Endothelial cell of umbilical vein (primary cell): ENCODE measurements at regions not wholly inside any gene's neighbourhood (a gene's known extent, or its start where the extent isn't known, plus 50 kb on each side); places are given as distances from the start of the nearest gene placed in this dataset.

Source experiments
- BruUV-seq: library from RNA; stranded (reverse); fragments of 400-500 nt; replicated peaks from 2 replicates; lab custom pipeline; 2021; lab: Mats Ljungman, UMichigan
- CTCF ChIA-PET: fragments of 300-600, 350-600 bp; sonication (Branson Sonifier 250); formaldehyde crosslinking; loops from one replicate; lab custom pipeline; 2021; ENCODE audit warnings: antibody characterized with exemption, inconsistent platforms; lab: Charles Lee
- POLR2A ChIA-PET: fragments of 300-600, 350-600 bp; sonication (Branson Sonifier 250); formaldehyde crosslinking; loops from one replicate; lab custom pipeline; 2021; ENCODE audit warnings: antibody characterized with exemption, inconsistent platforms; lab: Charles Lee
- DNase-seq: peaks from one replicate; pipeline ENCODE4 v3.0.0-alpha.2; 2011; ENCODE audit warnings: low read depth, low spot score
- FAIRE-seq: peaks from 2 replicates; lab custom pipeline; 2011; peaks lifted over from hg19 to GRCh38; lab: Jason Lieb, UNC
- H2AFZ ChIP-seq: 2 replicates; pipeline ENCODE4 v1.6.0; 2012; ENCODE audit warnings: low read depth, low read length, control low read depth, inconsistent platforms
- H3K27ac ChIP-seq: 2 replicates; pipeline ENCODE4 v1.5.1; 2011; ENCODE audit warnings: low read depth, mild to moderate bottlenecking, control low read depth, low read length, moderate library complexity; ENCODE audit not compliant: insufficient read depth
- H3K27me3 ChIP-seq, 2 experiments: 2 replicates each; pipeline versions ENCODE4 v1.6.0 to v1.6.1; 2011; ENCODE audit warnings: low read length in 2 of 2, mixed read lengths in 1 of 2; ENCODE audit not compliant: control insufficient read depth in 2 of 2, insufficient read depth in 2 of 2
- H3K36me3 ChIP-seq, 2 experiments: 2 replicates in 1 of 2; 3 replicates in 1 of 2; pipeline ENCODE4 v1.5.1; 2011; ENCODE audit warnings: low read length in 2 of 2, mild to moderate bottlenecking in 1 of 2, moderate library complexity in 1 of 2; ENCODE audit not compliant: control insufficient read depth in 2 of 2, insufficient read depth in 2 of 2; ENCODE audit errors: extremely low read depth in 1 of 2
- H3K4me1 ChIP-seq: 3 replicates; pipeline ENCODE4 v1.5.1; 2011; ENCODE audit warnings: mild to moderate bottlenecking, low read length; ENCODE audit not compliant: control insufficient read depth, insufficient read depth; ENCODE audit errors: extremely low read depth
- H3K4me2 ChIP-seq: 2 replicates; pipeline ENCODE4 v1.6.1; 2011; ENCODE audit warnings: low read length, control low read depth, mixed read lengths; ENCODE audit not compliant: insufficient read depth
- H3K4me3 ChIP-seq, 3 experiments: fragments of 200-600 bp in 1 of 3; sonication (generic), shearing (Covaris generic) in 1 of 3; replicated peaks in 1 of 3; 2 replicates each; pipeline ENCODE4 v1.5.1; 2011 to 2016; ENCODE audit warnings: control low read depth in 3 of 3, low read length in 3 of 3, mild to moderate bottlenecking in 2 of 3, inconsistent platforms in 1 of 3, low read depth in 1 of 3, moderate library complexity in 1 of 3; ENCODE audit not compliant: insufficient read depth in 1 of 3
- H3K79me2 ChIP-seq: 2 replicates; pipeline ENCODE4 v1.6.0; 2012; ENCODE audit warnings: low read length, inconsistent platforms; ENCODE audit not compliant: control insufficient read depth, insufficient read depth
- H3K9ac ChIP-seq: replicated peaks from 2 replicates; pipeline ENCODE3; 2011; ENCODE audit warnings: low read length, control low read depth; ENCODE audit not compliant: insufficient read depth; ENCODE audit errors: extremely low read depth
- H3K9me1 ChIP-seq: replicated peaks from 3 replicates; pipeline ENCODE4 v1.6.0; 2011; ENCODE audit warnings: mild to moderate bottlenecking, low read length; ENCODE audit not compliant: control insufficient read depth, insufficient read depth; ENCODE audit errors: extremely low read depth
- H3K9me3 ChIP-seq: replicated peaks from 2 replicates; pipeline ENCODE4 v1.5.1; 2012; ENCODE audit warnings: low read length, inconsistent platforms; ENCODE audit not compliant: control insufficient read depth, insufficient read depth
- H4K20me1 ChIP-seq: replicated peaks from 2 replicates; pipeline ENCODE3; 2011; ENCODE audit warnings: mild to moderate bottlenecking, low read length; ENCODE audit not compliant: control insufficient read depth, insufficient read depth; ENCODE audit errors: extremely low read depth
- CTCF ChIP-seq, 2 donors: IDR thresholded peaks; 1 replicate in 1 of 2; 2 replicates in 1 of 2; pipeline ENCODE4 v1.5.1; 2011; ENCODE audit warnings: low read length in 2 of 2, mild to moderate bottlenecking in 2 of 2, moderate library complexity in 2 of 2, control low read depth in 1 of 2, inconsistent platforms in 1 of 2, low read depth in 1 of 2; ENCODE audit not compliant: insufficient read depth in 1 of 2; ENCODE audit errors: extremely low read depth in 1 of 2
- EZH2 ChIP-seq: IDR thresholded peaks from 2 replicates; pipeline ENCODE4 v1.6.1; 2012; ENCODE audit warnings: borderline replicate concordance, low read depth, mild to moderate bottlenecking, moderate library complexity, low read length, inconsistent platforms; ENCODE audit not compliant: severe bottlenecking
- FOS ChIP-seq: IDR thresholded peaks from 2 replicates; pipeline ENCODE4 v1.6.1; 2011; ENCODE audit warnings: mild to moderate bottlenecking, low read length, moderate library complexity, borderline replicate concordance; ENCODE audit not compliant: insufficient read depth
- GATA2 ChIP-seq: IDR thresholded peaks from 2 replicates; pipeline ENCODE4 v1.7.0; 2011; ENCODE audit warnings: low read depth, mild to moderate bottlenecking, moderate library complexity, mixed read lengths, low read length; ENCODE audit not compliant: insufficient read length, insufficient read depth
- JUN ChIP-seq: IDR thresholded peaks from 2 replicates; pipeline ENCODE4 v1.6.1; 2011; ENCODE audit warnings: borderline replicate concordance, low read depth; ENCODE audit not compliant: insufficient read length, insufficient read depth
- MAX ChIP-seq: IDR thresholded peaks from 2 replicates; pipeline ENCODE4 v1.6.1; 2011; ENCODE audit not compliant: insufficient read depth, insufficient read length
- MYC ChIP-seq: IDR thresholded peaks from one replicate; pipeline ENCODE4 v1.6.1; 2011; ENCODE audit warnings: mild to moderate bottlenecking, low read depth, low read length
- POLR2A ChIP-seq: IDR thresholded peaks from 2 replicates; pipeline ENCODE4 v1.6.1; 2012; ENCODE audit warnings: low read depth, mild to moderate bottlenecking, control low read depth, low read length
- POLR2AphosphoS5 ChIP-seq: IDR thresholded peaks from 2 replicates; pipeline ENCODE4 v1.6.1; 2012; ENCODE audit warnings: low read depth, mild to moderate bottlenecking, control low read depth, low read length, moderate library complexity; ENCODE audit not compliant: insufficient read depth
- dilution Hi-C: fragments of 300-500 bp; cut with MboI; formaldehyde crosslinking; loops from one replicate; pipeline ENCODE4 v1.15.0; 2019; ENCODE audit warnings: low sequenced_read_pairs; ENCODE audit not compliant: extremely low pct_ligation_motif_present
- intact Hi-C: fragments of 100-400 bp; cut with micrococcal nuclease; formaldehyde crosslinking; loops from one replicate; pipeline ENCODE4 v1.10.0; 2022

GRCh38 chr4:27844376-27844775 is 983.7 kb downstream of the STIM2 start:
- ChIA-PET CTCF (no interaction called here), POLR2A (no interaction called here)
- H4K20me1 ChIP-seq, result no peaks in the 10 kb centered on the region
- H3K4me1 ChIP-seq, result no peaks in the 10 kb centered on the region
- no peak overlapping the region for H3K9ac ChIP-seq
- no TSS peak for BruUV-seq
- no peak for TF ChIP-seq MAX
- no peak for TF ChIP-seq FOS
- no peak for TF ChIP-seq MYC
- TF ChIP-seq CTCF (IDR thresholded peaks at IDR 0.05; ENCODE audit: extremely low read depth in 1 of 2, insufficient read depth in 1 of 2, low read depth in 1 of 2, low read length in 2 of 2), result no peak
- no peak for TF ChIP-seq JUN
- TF ChIP-seq GATA2, result no peak
- TF ChIP-seq POLR2AphosphoS5, result no peak
- TF ChIP-seq POLR2A, result no peak
- TF ChIP-seq EZH2, result no peak
- no peaks in the 10 kb centered on the region for H3K27me3 ChIP-seq
- H3K4me3 ChIP-seq, result no peak overlapping the region
- H3K36me3 ChIP-seq, result no peaks in the 10 kb centered on the region
- H3K27ac ChIP-seq, result no peak overlapping the region
- no peak overlapping the region for H2AFZ ChIP-seq
- H3K9me1 ChIP-seq, result no peaks in the 10 kb centered on the region
- FAIRE-seq, result no peak
- no peaks in the 10 kb centered on the region for H3K9me3 ChIP-seq
- H3K4me2 ChIP-seq, result no peak overlapping the region
- H3K79me2 ChIP-seq, result no peaks in the 10 kb centered on the region
- dilution Hi-C loops (no loop called here), intact Hi-C loops (no loop called here)
- DNase-seq, result no peak
